Liver (tissue), 8 donors: ENCODE measurements at regions not wholly inside any gene's neighbourhood (a gene's known extent, or its start where the extent isn't known, plus 50 kb on each side); places are given as distances from the start of the nearest gene placed in this dataset.

ENCODE experiments used
- DNase-seq: peaks from one replicate; pipeline ENCODE4 v3.0.0-alpha.2; 2017; ENCODE audit warnings: low spot score
- H3K27ac ChIP-seq, 2 donors: one replicate each; pipeline ENCODE4 v1.7.0; 2013; ENCODE audit warnings: inconsistent platforms in 2 of 2, low read length in 2 of 2, control low read depth in 1 of 2, low read depth in 1 of 2, mild to moderate bottlenecking in 1 of 2
- H3K27me3 ChIP-seq, 4 donors: one replicate each; pipeline versions ENCODE4 v1.6.1 to v1.7.0; 2013; ENCODE audit warnings: low read length in 3 of 4, inconsistent platforms in 1 of 4, mild to moderate bottlenecking in 1 of 4, moderate library complexity in 1 of 4; ENCODE audit not compliant: control insufficient read depth in 4 of 4, insufficient read depth in 4 of 4
- H3K36me3 ChIP-seq, 4 donors: one replicate each; pipeline versions ENCODE4 v1.6.1 to v1.7.0; 2013; ENCODE audit warnings: low read length in 3 of 4, mild to moderate bottlenecking in 3 of 4, low read depth in 1 of 4, moderate library complexity in 1 of 4; ENCODE audit not compliant: control insufficient read depth in 4 of 4, insufficient read depth in 3 of 4
- H3K4me1 ChIP-seq, 4 donors: one replicate each; pipeline versions ENCODE4 v1.6.1 to v1.7.0; 2013; ENCODE audit warnings: low read length in 3 of 4, mild to moderate bottlenecking in 3 of 4, moderate library complexity in 1 of 4; ENCODE audit not compliant: control insufficient read depth in 4 of 4, insufficient read depth in 4 of 4
- H3K4me3 ChIP-seq, 3 donors: one replicate each; pipeline versions ENCODE4 v1.6.1 to v1.7.0; 2013; ENCODE audit warnings: low read length in 3 of 3, control low read depth in 1 of 3, low read depth in 1 of 3, mild to moderate bottlenecking in 1 of 3
- H3K9ac ChIP-seq, 2 donors: one replicate each; pipeline ENCODE4 v1.7.0; 2013; ENCODE audit warnings: low read length in 2 of 2, mild to moderate bottlenecking in 2 of 2, moderate library complexity in 2 of 2, control low read depth in 1 of 2, low read depth in 1 of 2
- H3K9me3 ChIP-seq, 4 donors: one replicate each; pipeline versions ENCODE4 v1.6.1 to v1.7.0; 2013; ENCODE audit warnings: low read length in 3 of 4; ENCODE audit not compliant: control insufficient read depth in 4 of 4
- EGR1 ChIP-seq, 2 donors: IDR thresholded peaks; 2 replicates each; pipeline ENCODE4 v1.6.1; 2016 to 2018; ENCODE audit warnings: antibody characterized with exemption in 2 of 2, low read depth in 2 of 2
- FOXA2 ChIP-seq: IDR thresholded peaks from 2 replicates; pipeline ENCODE4 v1.6.1; 2016; ENCODE audit warnings: antibody characterized with exemption
- GABPA ChIP-seq, 2 donors: IDR thresholded peaks in 1 of 2; conservative IDR thresholded peaks in 1 of 2; 2 replicates each; pipeline ENCODE4 v1.6.1; 2016; ENCODE audit warnings: antibody characterized with exemption in 2 of 2, mild to moderate bottlenecking in 1 of 2, moderate library complexity in 1 of 2
- HNF4A ChIP-seq, 2 donors: conservative IDR thresholded peaks; 2 replicates each; pipeline ENCODE4 v1.6.1; 2016; ENCODE audit warnings: antibody characterized with exemption in 2 of 2, mild to moderate bottlenecking in 2 of 2
- HNF4G ChIP-seq: IDR thresholded peaks from 2 replicates; pipeline ENCODE4 v1.6.1; 2016; ENCODE audit warnings: antibody characterized with exemption
- JUND ChIP-seq, 2 donors: IDR thresholded peaks; 2 replicates each; pipeline ENCODE4 v1.6.1; 2016; ENCODE audit warnings: antibody characterized with exemption in 2 of 2
- NR2F2 ChIP-seq: IDR thresholded peaks from 2 replicates; pipeline ENCODE4 v1.6.1; 2016; ENCODE audit warnings: antibody characterized with exemption
- RAD21 ChIP-seq, 2 donors: IDR thresholded peaks; 2 replicates each; pipeline ENCODE4 v1.6.1; 2016; ENCODE audit warnings: antibody characterized with exemption in 2 of 2, mild to moderate bottlenecking in 2 of 2
- RXRA ChIP-seq, 2 donors: IDR thresholded peaks; 2 replicates each; pipeline ENCODE4 v1.6.1; 2017 to 2018; ENCODE audit warnings: antibody characterized with exemption in 2 of 2, mild to moderate bottlenecking in 1 of 2
- TAF1 ChIP-seq: conservative IDR thresholded peaks from 2 replicates; pipeline ENCODE4 v1.6.1; 2016; ENCODE audit warnings: antibody characterized with exemption, mild to moderate bottlenecking
- YY1 ChIP-seq: IDR thresholded peaks from 2 replicates; pipeline ENCODE4 v1.6.1; 2016; ENCODE audit warnings: antibody characterized with exemption, mild to moderate bottlenecking
- ZBTB33 ChIP-seq: IDR thresholded peaks from 2 replicates; pipeline ENCODE4 v1.6.1; 2016; ENCODE audit warnings: antibody characterized with exemption
- WGBS: extraction: QIAGEN DNeasy Blood & Tissue Kit; methylation state at CpG from one replicate; pipeline ENCODE4 v1.1.7; 2013; 5-methylcytosine and 5-hydroxymethylcytosine counted together
- TF ChIP-seq, protein P1 (sequence below): IDR thresholded peaks from 2 replicates; pipeline ENCODE4 v1.6.1; 2016; ENCODE audit warnings: antibody characterized with exemption
- TF ChIP-seq, protein P2 (sequence below): fragments of 150-350 bp; IDR thresholded peaks from 2 replicates; pipeline ENCODE4 v1.5.1; 2017; ENCODE audit warnings: improper control_type of control experiment, low read depth, low read length; ENCODE audit not compliant: missing input control
- TF ChIP-seq, protein P3 (sequence below): IDR thresholded peaks from 2 replicates; pipeline ENCODE4 v1.6.1; 2016; ENCODE audit warnings: antibody characterized with exemption, mild to moderate bottlenecking
- donor health status: healthy.
- donor health status: healthy.
- donor health status: healthy.
- donor health status: healthy.
- donor health status: healthy.

- Histone ChIP-seq H3K36me3 (no peaks in the 10 kb centered on the region), H3K9ac (no peak overlapping the region), H3K27me3 (no peaks in the 10 kb centered on the region), H3K4me3 (no peak overlapping the region), H3K9me3 (no peaks in the 10 kb centered on the region), H3K4me1 (no peaks in the 10 kb centered on the region), H3K27ac (no peak overlapping the region)
- TF ChIP-seq JUND (IDR thresholded peaks at IDR 0.05) (no peak), HNF4A (conservative IDR thresholded peaks at IDR 0.05) (no peak), NR2F2 (no peak), FOXA2 (no peak), YY1 (no peak)
- TF ChIP-seq, protein P1, sequence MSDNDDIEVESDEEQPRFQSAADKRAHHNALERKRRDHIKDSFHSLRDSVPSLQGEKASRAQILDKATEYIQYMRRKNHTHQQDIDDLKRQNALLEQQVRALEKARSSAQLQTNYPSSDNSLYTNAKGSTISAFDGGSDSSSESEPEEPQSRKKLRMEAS = no peak
- no peak for DNase-seq
- WGBS = 77% methylated on average over 2 of the region's 2 CpGs
Measured at GRCh38 chr2:236882074-236882473, 203.6 kb upstream of the COPS8 start.

GRCh38 chr2:236882930-236883329 is 202.8 kb upstream of the COPS8 start:
- Histone ChIP-seq H3K4me3 (no peak overlapping the region), H3K9me3 (no peaks in the 10 kb centered on the region), H3K27ac (no peak overlapping the region), H3K9ac (no peak overlapping the region), H3K27me3 (no peaks in the 10 kb centered on the region), H3K36me3 (no peaks in the 10 kb centered on the region), H3K4me1 (peaks cover 0 to 1% (median 0%) of the 10 kb centered on the region in 4 donors)
- no peak for DNase-seq
- no peak for TF ChIP-seq TAF1
- no peak for TF ChIP-seq JUND (IDR thresholded peaks at IDR 0.05)
- no peak for TF ChIP-seq YY1
- no peak for TF ChIP-seq ZBTB33
- 80% methylated on average over 7 of the region's 7 CpGs for WGBS

DNA sequence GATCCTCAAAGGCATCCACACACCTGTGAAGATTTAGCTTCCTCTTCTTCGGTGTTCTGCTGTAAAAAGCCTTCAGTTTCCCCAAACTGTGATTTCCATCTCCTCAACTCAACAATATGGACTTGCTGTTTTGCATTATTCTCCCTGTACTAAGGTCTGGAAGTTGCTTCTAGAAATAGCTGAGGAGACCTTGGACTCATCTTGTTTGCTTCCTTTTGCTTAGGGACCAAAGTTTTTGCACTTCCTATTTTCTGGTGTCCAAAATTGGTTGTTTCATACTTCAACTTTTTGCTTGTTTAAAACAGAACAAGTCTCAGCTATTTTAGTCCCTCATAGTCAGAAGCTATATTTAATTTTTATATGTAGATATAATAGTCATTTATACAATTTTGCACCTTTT is 201.9 kb upstream of the COPS8 start:
- H3K27me3 ChIP-seq = no peaks in the 10 kb centered on the region

More for the DNA sequence above, 201.9 kb upstream of the COPS8 start:
- Histone ChIP-seq H3K4me3 (no peak overlapping the region), H3K27ac (no peak overlapping the region), H3K9me3 (no peaks in the 10 kb centered on the region), H3K4me1 (peaks cover 0 to 6% (median 2%) of the 10 kb centered on the region in 4 donors), H3K9ac (no peak overlapping the region), H3K36me3 (no peaks in the 10 kb centered on the region)
- WGBS = 79% methylated on average over 1 of the region's 1 CpG
- no peak for DNase-seq
- TF ChIP-seq EGR1 (IDR thresholded peaks at IDR 0.05; ENCODE audit: low read depth in 2 of 2) (no peak), YY1 (no peak), JUND (IDR thresholded peaks at IDR 0.05) (no peak), GABPA (IDR thresholded peaks at IDR 0.05 in 1 of 2, conservative IDR thresholded peaks at IDR 0.05 in 1 of 2) (no peak), TAF1 (no peak), RAD21 (IDR thresholded peaks at IDR 0.05) (no peak), RXRA (IDR thresholded peaks at IDR 0.05) (no peak), HNF4A (conservative IDR thresholded peaks at IDR 0.05) (no peak), FOXA2 (no peak), HNF4G (no peak)
- TF ChIP-seq, protein P1 = no peak
- TF ChIP-seq, protein P2, sequence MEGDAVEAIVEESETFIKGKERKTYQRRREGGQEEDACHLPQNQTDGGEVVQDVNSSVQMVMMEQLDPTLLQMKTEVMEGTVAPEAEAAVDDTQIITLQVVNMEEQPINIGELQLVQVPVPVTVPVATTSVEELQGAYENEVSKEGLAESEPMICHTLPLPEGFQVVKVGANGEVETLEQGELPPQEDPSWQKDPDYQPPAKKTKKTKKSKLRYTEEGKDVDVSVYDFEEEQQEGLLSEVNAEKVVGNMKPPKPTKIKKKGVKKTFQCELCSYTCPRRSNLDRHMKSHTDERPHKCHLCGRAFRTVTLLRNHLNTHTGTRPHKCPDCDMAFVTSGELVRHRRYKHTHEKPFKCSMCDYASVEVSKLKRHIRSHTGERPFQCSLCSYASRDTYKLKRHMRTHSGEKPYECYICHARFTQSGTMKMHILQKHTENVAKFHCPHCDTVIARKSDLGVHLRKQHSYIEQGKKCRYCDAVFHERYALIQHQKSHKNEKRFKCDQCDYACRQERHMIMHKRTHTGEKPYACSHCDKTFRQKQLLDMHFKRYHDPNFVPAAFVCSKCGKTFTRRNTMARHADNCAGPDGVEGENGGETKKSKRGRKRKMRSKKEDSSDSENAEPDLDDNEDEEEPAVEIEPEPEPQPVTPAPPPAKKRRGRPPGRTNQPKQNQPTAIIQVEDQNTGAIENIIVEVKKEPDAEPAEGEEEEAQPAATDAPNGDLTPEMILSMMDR = no peak
- TF ChIP-seq, protein P3, sequence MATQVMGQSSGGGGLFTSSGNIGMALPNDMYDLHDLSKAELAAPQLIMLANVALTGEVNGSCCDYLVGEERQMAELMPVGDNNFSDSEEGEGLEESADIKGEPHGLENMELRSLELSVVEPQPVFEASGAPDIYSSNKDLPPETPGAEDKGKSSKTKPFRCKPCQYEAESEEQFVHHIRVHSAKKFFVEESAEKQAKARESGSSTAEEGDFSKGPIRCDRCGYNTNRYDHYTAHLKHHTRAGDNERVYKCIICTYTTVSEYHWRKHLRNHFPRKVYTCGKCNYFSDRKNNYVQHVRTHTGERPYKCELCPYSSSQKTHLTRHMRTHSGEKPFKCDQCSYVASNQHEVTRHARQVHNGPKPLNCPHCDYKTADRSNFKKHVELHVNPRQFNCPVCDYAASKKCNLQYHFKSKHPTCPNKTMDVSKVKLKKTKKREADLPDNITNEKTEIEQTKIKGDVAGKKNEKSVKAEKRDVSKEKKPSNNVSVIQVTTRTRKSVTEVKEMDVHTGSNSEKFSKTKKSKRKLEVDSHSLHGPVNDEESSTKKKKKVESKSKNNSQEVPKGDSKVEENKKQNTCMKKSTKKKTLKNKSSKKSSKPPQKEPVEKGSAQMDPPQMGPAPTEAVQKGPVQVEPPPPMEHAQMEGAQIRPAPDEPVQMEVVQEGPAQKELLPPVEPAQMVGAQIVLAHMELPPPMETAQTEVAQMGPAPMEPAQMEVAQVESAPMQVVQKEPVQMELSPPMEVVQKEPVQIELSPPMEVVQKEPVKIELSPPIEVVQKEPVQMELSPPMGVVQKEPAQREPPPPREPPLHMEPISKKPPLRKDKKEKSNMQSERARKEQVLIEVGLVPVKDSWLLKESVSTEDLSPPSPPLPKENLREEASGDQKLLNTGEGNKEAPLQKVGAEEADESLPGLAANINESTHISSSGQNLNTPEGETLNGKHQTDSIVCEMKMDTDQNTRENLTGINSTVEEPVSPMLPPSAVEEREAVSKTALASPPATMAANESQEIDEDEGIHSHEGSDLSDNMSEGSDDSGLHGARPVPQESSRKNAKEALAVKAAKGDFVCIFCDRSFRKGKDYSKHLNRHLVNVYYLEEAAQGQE = no peak
